GM12874 (cell line): ENCODE measurements at regions not wholly inside any gene's neighbourhood (a gene's known extent, or its start where the extent isn't known, plus 50 kb on each side); places are given as distances from the start of the nearest gene placed in this dataset.

Experiments used
- TF ChIP-seq, protein P1 (sequence below): IDR thresholded peaks from 2 replicates; pipeline ENCODE4 v1.5.1; 2011; ENCODE audit warnings: low read depth, mild to moderate bottlenecking, control low read depth, low read length, moderate library complexity; ENCODE audit not compliant: insufficient read depth

DNA sequence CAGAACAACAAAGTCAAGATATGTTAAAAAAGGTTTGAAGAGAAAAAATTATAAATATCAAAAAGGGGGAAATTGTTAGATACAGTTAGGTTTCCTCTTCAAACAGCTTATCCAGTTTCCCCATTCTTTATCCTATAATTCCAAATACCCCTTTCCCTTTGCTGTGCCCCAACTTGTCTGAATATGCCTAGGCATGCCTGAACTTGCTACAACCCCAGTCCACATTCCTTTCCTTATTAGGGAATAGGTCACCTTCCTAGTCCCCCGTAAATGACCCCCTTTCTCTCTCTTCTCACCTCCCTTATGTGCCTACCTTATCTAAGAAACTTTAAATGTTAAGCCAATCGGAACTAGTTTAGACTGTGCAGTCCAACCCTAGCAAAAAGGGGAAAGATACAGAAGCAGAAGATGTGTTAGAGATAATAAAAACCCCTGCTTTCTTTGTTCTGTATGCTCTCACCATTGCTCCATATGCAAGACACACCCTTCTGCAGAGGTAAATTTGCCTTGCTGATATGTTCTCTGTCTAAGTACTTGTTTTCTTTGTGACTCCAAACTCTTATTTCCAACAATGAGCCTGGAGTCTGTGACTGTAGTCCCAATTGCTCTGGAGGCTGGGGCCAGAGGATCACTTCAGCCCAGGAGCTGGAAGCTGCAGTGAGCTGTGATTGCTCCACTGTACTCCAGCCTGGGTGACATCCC is 810.1 kb downstream of the PLA2G4A start:
- TF ChIP-seq, protein P1, sequence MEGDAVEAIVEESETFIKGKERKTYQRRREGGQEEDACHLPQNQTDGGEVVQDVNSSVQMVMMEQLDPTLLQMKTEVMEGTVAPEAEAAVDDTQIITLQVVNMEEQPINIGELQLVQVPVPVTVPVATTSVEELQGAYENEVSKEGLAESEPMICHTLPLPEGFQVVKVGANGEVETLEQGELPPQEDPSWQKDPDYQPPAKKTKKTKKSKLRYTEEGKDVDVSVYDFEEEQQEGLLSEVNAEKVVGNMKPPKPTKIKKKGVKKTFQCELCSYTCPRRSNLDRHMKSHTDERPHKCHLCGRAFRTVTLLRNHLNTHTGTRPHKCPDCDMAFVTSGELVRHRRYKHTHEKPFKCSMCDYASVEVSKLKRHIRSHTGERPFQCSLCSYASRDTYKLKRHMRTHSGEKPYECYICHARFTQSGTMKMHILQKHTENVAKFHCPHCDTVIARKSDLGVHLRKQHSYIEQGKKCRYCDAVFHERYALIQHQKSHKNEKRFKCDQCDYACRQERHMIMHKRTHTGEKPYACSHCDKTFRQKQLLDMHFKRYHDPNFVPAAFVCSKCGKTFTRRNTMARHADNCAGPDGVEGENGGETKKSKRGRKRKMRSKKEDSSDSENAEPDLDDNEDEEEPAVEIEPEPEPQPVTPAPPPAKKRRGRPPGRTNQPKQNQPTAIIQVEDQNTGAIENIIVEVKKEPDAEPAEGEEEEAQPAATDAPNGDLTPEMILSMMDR: no peak

DNA sequence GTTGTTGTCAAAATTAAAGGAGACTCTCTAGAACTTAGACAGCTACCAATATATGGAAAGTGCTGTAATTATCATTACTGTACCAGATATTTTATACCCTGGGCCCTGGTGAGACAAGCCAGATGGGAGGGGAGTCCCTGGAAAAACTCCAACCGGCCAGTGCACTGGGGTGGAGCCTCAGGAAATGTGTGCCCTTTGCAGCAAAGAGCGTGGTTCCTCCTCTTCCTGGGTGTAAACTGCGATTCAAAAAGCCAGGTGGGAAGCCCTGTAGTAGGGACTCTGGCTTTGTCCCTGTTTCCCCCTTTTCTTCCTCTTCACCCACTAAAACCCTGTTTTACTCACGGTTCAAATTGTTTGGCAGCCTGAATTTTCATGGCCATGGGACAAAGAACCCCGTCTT is 812.3 kb downstream of the PLA2G4A start:
- TF ChIP-seq, protein P1: no peak

DNA sequence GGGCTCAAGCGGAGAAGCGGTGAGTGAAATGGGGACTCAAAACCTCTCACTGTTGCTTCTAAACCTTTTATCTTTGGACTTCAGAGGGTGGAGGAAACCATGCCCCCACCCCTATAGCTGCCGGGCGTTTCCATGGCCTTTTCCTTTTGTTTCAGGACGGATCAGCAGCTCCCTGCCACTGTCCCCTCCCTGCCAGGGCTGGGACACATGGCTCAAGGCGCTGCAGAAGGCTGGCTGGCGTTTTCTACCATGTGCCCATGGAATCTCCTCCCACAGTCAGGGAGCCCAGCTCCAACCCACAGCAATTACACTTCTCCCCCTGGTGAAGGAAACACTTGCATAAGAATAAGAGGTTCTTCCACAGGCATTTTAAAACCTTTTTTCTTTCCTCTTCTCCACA is 812.7 kb downstream of the PLA2G4A start:
- TF ChIP-seq, protein P1: no peak

DNA sequence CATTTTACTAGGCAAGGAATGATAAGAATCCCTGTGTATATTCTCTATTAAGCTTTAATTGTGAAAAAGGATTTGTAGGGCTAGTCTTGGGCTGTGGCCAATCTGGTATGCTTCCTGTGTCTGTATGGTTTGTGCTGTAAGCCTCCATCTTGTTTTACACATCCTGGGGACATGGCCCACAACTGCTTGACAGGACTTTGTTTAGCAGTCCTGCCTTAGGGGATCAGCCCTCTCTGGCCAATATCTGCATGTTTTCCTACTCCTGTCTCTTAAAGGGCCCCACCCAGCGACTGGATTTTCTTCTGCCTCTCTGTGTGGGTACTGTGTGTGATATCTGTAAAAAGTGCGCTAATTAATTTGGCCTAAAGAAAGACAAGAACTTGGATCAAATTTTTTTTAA is 813.2 kb downstream of the PLA2G4A start:
- TF ChIP-seq, protein P1: no peak

DNA sequence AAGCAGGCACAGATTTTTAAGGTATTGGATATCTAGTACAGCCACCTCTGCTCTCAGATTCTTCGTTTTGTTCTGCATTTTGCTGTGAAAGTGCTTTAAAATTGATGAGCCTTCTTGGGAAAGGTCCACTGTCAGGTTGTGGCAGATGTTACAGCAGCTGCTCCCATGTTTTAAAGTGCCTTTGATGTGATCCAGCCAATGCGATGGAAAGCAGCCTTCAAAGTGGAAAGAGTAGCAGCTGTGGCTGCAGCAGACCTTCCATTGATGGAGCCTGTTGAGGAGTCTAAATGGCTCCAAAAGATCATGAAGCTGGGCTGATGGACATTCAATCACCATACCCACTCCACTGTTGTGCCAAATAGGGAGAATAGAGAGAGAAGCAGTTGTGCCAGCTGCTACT is 816.9 kb downstream of the PLA2G4A start:
- TF ChIP-seq, protein P1: no peak

DNA sequence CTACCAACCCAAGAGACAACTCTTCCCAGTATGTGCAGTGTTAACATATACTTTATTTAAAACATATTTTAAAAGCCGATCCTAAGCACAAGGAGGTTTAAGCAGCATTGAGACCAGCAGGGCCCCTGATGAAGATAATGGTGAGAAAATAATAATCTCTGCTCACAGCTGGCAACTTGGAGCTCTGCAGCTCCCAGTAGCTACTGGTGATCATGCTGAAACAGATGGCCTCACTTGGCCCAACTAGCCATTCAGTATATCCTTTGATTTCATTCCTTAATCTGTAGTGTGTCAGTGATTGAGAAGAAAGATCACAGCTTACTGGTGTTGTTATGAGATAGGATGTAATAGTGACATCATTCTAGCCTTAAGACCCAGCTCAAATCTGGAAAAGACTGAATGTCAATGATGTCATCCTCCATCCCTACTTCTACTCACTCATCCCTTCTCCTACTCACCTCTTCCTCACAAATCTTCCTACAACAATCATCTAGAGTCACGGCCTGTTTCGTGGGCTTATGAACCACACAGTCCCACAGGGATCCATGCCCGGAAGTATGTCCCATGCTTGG is 817.9 kb downstream of the PLA2G4A start:
- TF ChIP-seq, protein P1: no peak

DNA sequence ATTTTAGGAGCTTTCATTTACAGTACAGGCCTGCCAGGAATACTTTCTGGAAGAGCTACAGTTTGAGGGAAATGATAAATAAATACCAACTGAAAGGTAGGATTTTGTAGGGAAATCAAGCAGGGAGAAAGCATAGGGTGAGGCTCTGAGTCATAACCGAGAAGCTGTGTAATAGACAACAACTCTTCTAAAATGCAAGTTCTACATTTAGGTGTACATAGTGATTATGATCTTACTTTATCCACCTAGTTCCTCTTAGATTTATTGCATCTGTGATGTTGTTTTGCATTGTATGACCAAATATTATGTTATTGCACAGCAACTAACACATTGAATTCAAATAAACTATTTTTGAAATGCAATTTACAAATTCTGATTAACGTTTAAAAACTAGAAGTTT is 819.3 kb downstream of the PLA2G4A start:
- TF ChIP-seq, protein P1: no peak
